ENCODE measurements at regions not wholly inside any gene's neighbourhood (a gene's known extent, or its start where the extent isn't known, plus 50 kb on each side); places are given as distances from the start of the nearest gene placed in this dataset.

DNA sequence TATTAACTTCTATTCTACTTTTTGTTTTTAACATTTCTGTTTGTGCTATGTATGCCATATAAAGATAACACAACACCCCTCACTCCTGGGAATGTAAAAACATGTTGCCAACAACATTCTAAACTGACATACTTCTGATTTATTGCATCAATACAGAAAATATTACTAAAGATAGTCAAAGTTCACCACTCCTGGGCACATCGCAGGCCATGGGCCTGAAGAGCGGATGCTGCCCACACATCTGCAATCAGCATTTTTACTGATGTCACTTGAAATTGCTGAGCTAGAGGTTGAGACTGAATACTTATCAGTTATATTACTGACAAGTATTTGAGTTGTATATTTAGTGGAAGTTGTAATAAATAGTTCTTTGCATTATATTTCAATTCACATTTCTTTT lies 711.9 kb upstream of the EPHA7 start (continued):
- TF ChIP-seq, protein P1, sequence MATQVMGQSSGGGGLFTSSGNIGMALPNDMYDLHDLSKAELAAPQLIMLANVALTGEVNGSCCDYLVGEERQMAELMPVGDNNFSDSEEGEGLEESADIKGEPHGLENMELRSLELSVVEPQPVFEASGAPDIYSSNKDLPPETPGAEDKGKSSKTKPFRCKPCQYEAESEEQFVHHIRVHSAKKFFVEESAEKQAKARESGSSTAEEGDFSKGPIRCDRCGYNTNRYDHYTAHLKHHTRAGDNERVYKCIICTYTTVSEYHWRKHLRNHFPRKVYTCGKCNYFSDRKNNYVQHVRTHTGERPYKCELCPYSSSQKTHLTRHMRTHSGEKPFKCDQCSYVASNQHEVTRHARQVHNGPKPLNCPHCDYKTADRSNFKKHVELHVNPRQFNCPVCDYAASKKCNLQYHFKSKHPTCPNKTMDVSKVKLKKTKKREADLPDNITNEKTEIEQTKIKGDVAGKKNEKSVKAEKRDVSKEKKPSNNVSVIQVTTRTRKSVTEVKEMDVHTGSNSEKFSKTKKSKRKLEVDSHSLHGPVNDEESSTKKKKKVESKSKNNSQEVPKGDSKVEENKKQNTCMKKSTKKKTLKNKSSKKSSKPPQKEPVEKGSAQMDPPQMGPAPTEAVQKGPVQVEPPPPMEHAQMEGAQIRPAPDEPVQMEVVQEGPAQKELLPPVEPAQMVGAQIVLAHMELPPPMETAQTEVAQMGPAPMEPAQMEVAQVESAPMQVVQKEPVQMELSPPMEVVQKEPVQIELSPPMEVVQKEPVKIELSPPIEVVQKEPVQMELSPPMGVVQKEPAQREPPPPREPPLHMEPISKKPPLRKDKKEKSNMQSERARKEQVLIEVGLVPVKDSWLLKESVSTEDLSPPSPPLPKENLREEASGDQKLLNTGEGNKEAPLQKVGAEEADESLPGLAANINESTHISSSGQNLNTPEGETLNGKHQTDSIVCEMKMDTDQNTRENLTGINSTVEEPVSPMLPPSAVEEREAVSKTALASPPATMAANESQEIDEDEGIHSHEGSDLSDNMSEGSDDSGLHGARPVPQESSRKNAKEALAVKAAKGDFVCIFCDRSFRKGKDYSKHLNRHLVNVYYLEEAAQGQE (IDR thresholded peaks at IDR 0.05; ENCODE audit: low read depth): no peak
- TF ChIP-seq ELF1 (IDR thresholded peaks at IDR 0.05; ENCODE audit: borderline replicate concordance, low read depth): no peak

DNA sequence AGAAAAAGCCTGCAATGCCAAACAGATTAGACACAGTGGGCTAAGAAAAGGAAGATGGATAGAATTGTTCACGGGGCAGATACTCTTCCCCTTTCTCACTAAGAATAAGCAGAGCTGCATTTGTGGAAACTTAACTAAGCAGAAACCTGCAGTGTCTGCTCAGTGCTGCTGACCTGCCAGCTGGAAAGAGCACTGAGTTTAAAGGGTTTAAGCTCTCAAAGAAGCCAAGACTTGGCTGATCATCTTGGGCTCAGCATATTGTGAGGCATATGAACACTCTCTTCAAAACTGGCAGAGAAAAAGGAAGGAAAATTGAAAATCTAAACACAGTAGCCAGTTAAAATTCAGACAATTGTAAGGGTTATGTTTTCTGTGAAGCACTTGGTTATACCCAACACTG lies 711.1 kb upstream of the EPHA7 start:
- Histone ChIP-seq H3K36me3 (ENCODE audit: control insufficient read depth in 1 of 2, insufficient read depth in 2 of 2, low read length in 2 of 2) (no peaks in the 10 kb centered on the region), H2AFZ (ENCODE audit: low read depth, low read length, poor library complexity, severe bottlenecking) (no peak overlapping the region), H3K9ac (ENCODE audit: low read length) (no peak overlapping the region), H3K79me2 (ENCODE audit: insufficient read depth, low read length) (no peaks in the 10 kb centered on the region), H3K4me1 (ENCODE audit: control insufficient read depth in 1 of 2, insufficient read depth in 2 of 2, low read length in 2 of 2) (no peaks in the 10 kb centered on the region), H3K9me2 (ENCODE audit: insufficient read depth) (no peaks in the 10 kb centered on the region), H3K9me3 (ENCODE audit: control insufficient read depth in 1 of 2, insufficient read depth in 1 of 2, low read depth in 1 of 2, low read length in 2 of 2) (peaks cover 0 to 3% of the 10 kb centered on the region in 2 experiments; a peak in 1 of 4 replicates), H3K27me3 (ENCODE audit: insufficient read depth, low read length) (no peaks in the 10 kb centered on the region), H3K4me2 (ENCODE audit: low read length) (no peak overlapping the region), H4K20me1 (ENCODE audit: insufficient read depth) (no peaks in the 10 kb centered on the region), H3K27ac (ENCODE audit: low read depth, low read length) (no peak overlapping the region), H3K4me3 (replicated peaks in 1 of 2; ENCODE audit: low read depth in 1 of 2, low read length in 2 of 2) (no peak overlapping the region)
- ChIA-PET CTCF (no interaction called here), POLR2A (no interaction called here), RAD21 (ENCODE audit: low non-redundant PET in 1 of 2, low total read pairs in 2 of 2, uncharacterized antibody in 2 of 2, unreplicated experiment in 2 of 2) (no interaction called here)
- intact Hi-C loops (cut with micrococcal nuclease): no loop called here
- DNase-seq (ENCODE audit: low read depth, low spot score) (no peak), ATAC-seq (no peak)
- BruUV-seq (replicated peaks): no TSS peak
- TF ChIP-seq, protein P2, sequence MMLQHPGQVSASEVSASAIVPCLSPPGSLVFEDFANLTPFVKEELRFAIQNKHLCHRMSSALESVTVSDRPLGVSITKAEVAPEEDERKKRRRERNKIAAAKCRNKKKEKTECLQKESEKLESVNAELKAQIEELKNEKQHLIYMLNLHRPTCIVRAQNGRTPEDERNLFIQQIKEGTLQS (IDR thresholded peaks at IDR 0.05): no peak
- TF ChIP-seq POLR2AphosphoS5 (IDR thresholded peaks at IDR 0.05; ENCODE audit: low read depth, low read length) (no peak), FOSL1 (IDR thresholded peaks at IDR 0.05; ENCODE audit: low read depth) (no peak), POLR2A (IDR thresholded peaks at IDR 0.05; ENCODE audit: borderline replicate concordance, extremely low read depth, insufficient read depth, insufficient read length) (no peak), ZFX (IDR thresholded peaks at IDR 0.05) (no peak), SP1 (IDR thresholded peaks at IDR 0.05; ENCODE audit: low read depth) (no peak), ELF1 (IDR thresholded peaks at IDR 0.05; ENCODE audit: borderline replicate concordance, low read depth) (no peak)
- TF ChIP-seq, protein P3, sequence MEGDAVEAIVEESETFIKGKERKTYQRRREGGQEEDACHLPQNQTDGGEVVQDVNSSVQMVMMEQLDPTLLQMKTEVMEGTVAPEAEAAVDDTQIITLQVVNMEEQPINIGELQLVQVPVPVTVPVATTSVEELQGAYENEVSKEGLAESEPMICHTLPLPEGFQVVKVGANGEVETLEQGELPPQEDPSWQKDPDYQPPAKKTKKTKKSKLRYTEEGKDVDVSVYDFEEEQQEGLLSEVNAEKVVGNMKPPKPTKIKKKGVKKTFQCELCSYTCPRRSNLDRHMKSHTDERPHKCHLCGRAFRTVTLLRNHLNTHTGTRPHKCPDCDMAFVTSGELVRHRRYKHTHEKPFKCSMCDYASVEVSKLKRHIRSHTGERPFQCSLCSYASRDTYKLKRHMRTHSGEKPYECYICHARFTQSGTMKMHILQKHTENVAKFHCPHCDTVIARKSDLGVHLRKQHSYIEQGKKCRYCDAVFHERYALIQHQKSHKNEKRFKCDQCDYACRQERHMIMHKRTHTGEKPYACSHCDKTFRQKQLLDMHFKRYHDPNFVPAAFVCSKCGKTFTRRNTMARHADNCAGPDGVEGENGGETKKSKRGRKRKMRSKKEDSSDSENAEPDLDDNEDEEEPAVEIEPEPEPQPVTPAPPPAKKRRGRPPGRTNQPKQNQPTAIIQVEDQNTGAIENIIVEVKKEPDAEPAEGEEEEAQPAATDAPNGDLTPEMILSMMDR (IDR thresholded peaks at IDR 0.05 in 2 of 3, conservative IDR thresholded peaks at IDR 0.05 in 1 of 3; ENCODE audit: borderline replicate concordance in 1 of 3, insufficient read depth in 1 of 3, low read depth in 2 of 3, low read length in 2 of 3): no peak
- TF ChIP-seq, protein P1 (IDR thresholded peaks at IDR 0.05; ENCODE audit: low read depth): no peak

Measured in HCT116 (cell line).